NCI-H82 (cell line): ENCODE measurements at regions not wholly inside any gene's neighbourhood (a gene's known extent, or its start where the extent isn't known, plus 50 kb on each side); places are given as distances from the start of the nearest gene placed in this dataset.

Source experiments
- DNase-seq: peaks from one replicate; lab custom pipeline; 2025; lab: John Stamatoyannopoulos, UW

GRCh38 chr3:10738688-10739372 is 77.2 kb upstream of the SLC6A11 start:
- peak; percentile 88 for DNase-seq

- DNase-seq = no peak
These were observed 75.1 kb upstream of the SLC6A11 start for GRCh38 chr3:10740954-10741353.

- DNase-seq = no peak
These were observed 73.9 kb upstream of the SLC6A11 start for GRCh38 chr3:10741891-10742671.

- DNase-seq = no peak
These were observed 72.5 kb upstream of the SLC6A11 start for GRCh38 chr3:10743366-10744097.

- DNase-seq = peak; percentile 60
These were observed 71.9 kb upstream of the SLC6A11 start for GRCh38 chr3:10744098-10744465.

- no peak for DNase-seq
These were observed 70.6 kb upstream of the SLC6A11 start for GRCh38 chr3:10745392-10745791.

- DNase-seq = no peak
These were observed 70.0 kb upstream of the SLC6A11 start for GRCh38 chr3:10746001-10746400.

GRCh38 chr3:10746684-10747083 is 69.3 kb upstream of the SLC6A11 start:
- DNase-seq = no peak

GRCh38 chr3:10747341-10747740 is 68.7 kb upstream of the SLC6A11 start:
- no peak for DNase-seq

GRCh38 chr3:10748040-10748439 is 68.0 kb upstream of the SLC6A11 start:
- no peak for DNase-seq

- no peak for DNase-seq
These were observed 62.1 kb upstream of the SLC6A11 start for GRCh38 chr3:10753964-10754363.

- no peak for DNase-seq
These were observed 59.5 kb upstream of the SLC6A11 start for GRCh38 chr3:10756546-10756945.

- no peak for DNase-seq
These were observed 58.8 kb upstream of the SLC6A11 start for GRCh38 chr3:10757021-10757820.

- DNase-seq = no peak
These were observed 58.3 kb upstream of the SLC6A11 start for GRCh38 chr3:10757821-10758130.

GRCh38 chr3:10758304-10759037 is 57.6 kb upstream of the SLC6A11 start:
- DNase-seq = peak; percentile 73

- no peak for DNase-seq
These were observed 56.5 kb upstream of the SLC6A11 start for GRCh38 chr3:10759495-10759894.

- DNase-seq = no peak
These were observed 55.8 kb upstream of the SLC6A11 start for GRCh38 chr3:10760199-10760598.

- no peak for DNase-seq
These were observed 54.4 kb upstream of the SLC6A11 start for GRCh38 chr3:10761583-10761982.

GRCh38 chr3:10762116-10762515 is 53.9 kb upstream of the SLC6A11 start:
- DNase-seq = no peak

GRCh38 chr3:10762611-10763247 is 53.3 kb upstream of the SLC6A11 start:
- no peak for DNase-seq

- no peak for DNase-seq
These were observed 52.8 kb upstream of the SLC6A11 start for GRCh38 chr3:10763248-10763620.
